ENCODE measurements at regions not wholly inside any gene's neighbourhood (a gene's known extent, or its start where the extent isn't known, plus 50 kb on each side); places are given as distances from the start of the nearest gene placed in this dataset.

DNA sequence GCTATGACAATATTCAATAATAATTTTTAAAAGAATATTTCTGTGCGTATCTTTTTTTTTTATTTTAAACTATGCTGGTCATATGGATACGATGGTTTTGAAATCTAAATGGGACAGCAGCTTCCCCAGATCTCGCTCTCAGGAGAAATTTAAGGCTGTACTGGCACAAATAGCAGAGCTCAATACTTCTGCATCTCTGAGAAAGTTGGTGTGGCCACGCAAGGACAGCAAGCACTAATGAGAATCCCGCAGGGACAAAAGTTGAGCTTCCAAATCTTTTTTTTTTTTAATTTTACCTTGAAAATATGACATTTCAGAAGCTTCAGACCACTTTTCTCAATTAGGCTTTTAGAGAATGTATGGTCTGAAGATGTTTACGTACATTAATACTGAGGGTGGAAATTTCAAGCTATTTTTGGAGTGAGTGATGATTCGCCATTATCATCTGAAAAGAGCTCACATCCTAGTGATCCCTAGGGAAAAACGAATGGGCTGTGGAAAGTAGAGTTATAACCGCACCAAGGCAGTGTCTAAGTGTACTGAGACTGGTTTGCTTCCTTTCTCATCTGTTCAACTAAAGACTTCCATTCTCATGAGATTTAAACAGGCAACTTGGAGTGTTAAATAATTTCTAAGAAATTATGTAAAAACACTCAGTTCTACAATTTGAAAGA lies 840.0 kb downstream of the C6orf118 start:
- Histone ChIP-seq H3K9me2 (ENCODE audit: insufficient read depth) (no peaks in the 10 kb centered on the region), H3K79me2 (ENCODE audit: insufficient read depth) (no peaks in the 10 kb centered on the region), H3F3A (ENCODE audit: insufficient read depth) (no peaks in the 10 kb centered on the region), H3K9me3 (ENCODE audit: low read depth) (no peaks in the 10 kb centered on the region), H4K20me1 (ENCODE audit: insufficient read depth) (no peaks in the 10 kb centered on the region), H3K4me3 (no peak overlapping the region), H3K4me1 (ENCODE audit: insufficient read depth) (no peaks in the 10 kb centered on the region), H2AFZ (no peak overlapping the region), H3K36me3 (ENCODE audit: low read depth) (no peaks in the 10 kb centered on the region), H3K4me2 (ENCODE audit: unreplicated experiment) (no peak overlapping the region), H3K27me3 (replicated peaks; ENCODE audit: insufficient read depth) (no peaks in the 10 kb centered on the region), H3K9ac (no peak overlapping the region), H3K27ac (no peak overlapping the region)
- DNase-seq = no peak
- in situ Hi-C loops (cut with MboI) = no loop called here
- TF ChIP-seq EZH2phosphoT487 (IDR thresholded peaks at IDR 0.05; ENCODE audit: insufficient read depth, low read depth) (no peak), EZH2 (IDR thresholded peaks at IDR 0.05; ENCODE audit: insufficient read depth, poor library complexity, severe bottlenecking) (no peak)
- 25% methylated on average over 9 of the region's 9 CpGs for WGBS, 2 experiments (ENCODE audit: low coverage in 1 of 2, low lambda C conversion rate in 2 of 2, missing lambda C conversion rate in 2 of 2)

DNA sequence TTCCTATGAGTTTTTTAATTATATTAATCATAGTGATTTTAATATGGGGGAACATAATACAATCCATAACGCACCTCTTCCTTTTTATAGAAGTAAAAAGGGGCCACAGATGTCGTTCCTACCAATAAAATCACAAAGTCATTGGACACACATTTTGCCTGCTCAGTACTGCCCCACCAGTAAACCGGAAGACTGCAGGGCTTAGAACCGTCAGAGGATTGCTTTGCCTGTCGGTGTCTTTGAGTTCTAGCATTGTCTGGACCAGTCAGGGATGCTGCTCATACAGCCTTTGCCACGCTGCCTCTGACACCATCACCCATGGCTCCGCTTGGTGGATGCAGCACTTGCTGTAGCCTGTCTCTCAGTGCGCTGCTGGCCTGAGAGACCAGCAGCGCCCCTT lies 853.6 kb downstream of the C6orf118 start:
- H3K36me3 ChIP-seq (ENCODE audit: low read depth) = no peaks in the 10 kb centered on the region
- no peaks in the 10 kb centered on the region for H3K9me3 ChIP-seq (ENCODE audit: low read depth)
- H3K27ac ChIP-seq = no peak overlapping the region
- 43 to 46% methylated on average over 9 of the region's 9 CpGs for WGBS, 2 experiments (ENCODE audit: low coverage in 1 of 2, low lambda C conversion rate in 2 of 2, missing lambda C conversion rate in 2 of 2)
- H4K20me1 ChIP-seq (ENCODE audit: insufficient read depth) = no peaks in the 10 kb centered on the region
- no peak overlapping the region for H3K9ac ChIP-seq
- H3F3A ChIP-seq (ENCODE audit: insufficient read depth) = no peaks in the 10 kb centered on the region
- TF ChIP-seq EZH2 (IDR thresholded peaks at IDR 0.05; ENCODE audit: insufficient read depth, poor library complexity, severe bottlenecking) (no peak), EZH2phosphoT487 (IDR thresholded peaks at IDR 0.05; ENCODE audit: insufficient read depth, low read depth) (no peak)
- H3K4me1 ChIP-seq (ENCODE audit: insufficient read depth) = no peaks in the 10 kb centered on the region
- no peak overlapping the region for H3K4me3 ChIP-seq
- H3K4me2 ChIP-seq (ENCODE audit: unreplicated experiment) = no peak overlapping the region
- H2AFZ ChIP-seq = no peak overlapping the region
- in situ Hi-C loops (cut with MboI) = no loop called here
- H3K9me2 ChIP-seq (ENCODE audit: insufficient read depth) = no peaks in the 10 kb centered on the region
- no peak for DNase-seq
- no peaks in the 10 kb centered on the region for H3K27me3 ChIP-seq (replicated peaks; ENCODE audit: insufficient read depth)
- no peaks in the 10 kb centered on the region for H3K79me2 ChIP-seq (ENCODE audit: insufficient read depth)

DNA sequence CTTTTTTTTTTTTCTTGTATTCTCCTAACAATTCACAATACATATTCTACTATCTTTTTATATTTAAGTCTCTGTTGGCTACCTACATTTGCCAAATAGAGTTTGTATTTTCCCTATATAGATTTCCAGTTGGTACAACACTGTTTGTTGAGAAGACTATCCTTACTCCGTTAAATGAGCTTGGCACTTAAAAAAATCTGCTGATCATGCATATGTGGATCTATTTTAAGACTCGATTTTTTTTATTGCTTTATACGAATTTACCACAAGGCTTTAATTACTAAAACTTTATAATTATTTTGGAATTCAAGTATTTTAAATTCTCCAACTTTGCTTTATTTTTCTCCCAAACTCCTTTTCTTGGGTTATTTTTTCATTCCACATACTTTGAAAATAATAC lies 855.6 kb downstream of the C6orf118 start:
- TF ChIP-seq EZH2 (IDR thresholded peaks at IDR 0.05; ENCODE audit: insufficient read depth, poor library complexity, severe bottlenecking) (no peak), EZH2phosphoT487 (IDR thresholded peaks at IDR 0.05; ENCODE audit: insufficient read depth, low read depth) (no peak)
- in situ Hi-C loops (cut with MboI) = no loop called here
- WGBS, 2 experiments (ENCODE audit: low coverage in 1 of 2, low lambda C conversion rate in 2 of 2, missing lambda C conversion rate in 2 of 2) = 12 to 16% methylated on average over 3 of the region's 3 CpGs
- H3K9ac ChIP-seq = no peak overlapping the region
- DNase-seq = no peak
- H3K9me3 ChIP-seq (ENCODE audit: low read depth) = no peaks in the 10 kb centered on the region
- no peaks in the 10 kb centered on the region for H3K36me3 ChIP-seq (ENCODE audit: low read depth)
- H3K4me2 ChIP-seq (ENCODE audit: unreplicated experiment) = no peak overlapping the region
- H3K4me1 ChIP-seq (ENCODE audit: insufficient read depth) = no peaks in the 10 kb centered on the region
- H3F3A ChIP-seq (ENCODE audit: insufficient read depth) = no peaks in the 10 kb centered on the region
- H3K79me2 ChIP-seq (ENCODE audit: insufficient read depth) = no peaks in the 10 kb centered on the region
- no peak overlapping the region for H3K27ac ChIP-seq
- no peaks in the 10 kb centered on the region for H4K20me1 ChIP-seq (ENCODE audit: insufficient read depth)
- H3K9me2 ChIP-seq (ENCODE audit: insufficient read depth) = no peaks in the 10 kb centered on the region
- no peak overlapping the region for H2AFZ ChIP-seq
- H3K27me3 ChIP-seq (replicated peaks; ENCODE audit: insufficient read depth) = no peaks in the 10 kb centered on the region
- H3K4me3 ChIP-seq = no peak overlapping the region

DNA sequence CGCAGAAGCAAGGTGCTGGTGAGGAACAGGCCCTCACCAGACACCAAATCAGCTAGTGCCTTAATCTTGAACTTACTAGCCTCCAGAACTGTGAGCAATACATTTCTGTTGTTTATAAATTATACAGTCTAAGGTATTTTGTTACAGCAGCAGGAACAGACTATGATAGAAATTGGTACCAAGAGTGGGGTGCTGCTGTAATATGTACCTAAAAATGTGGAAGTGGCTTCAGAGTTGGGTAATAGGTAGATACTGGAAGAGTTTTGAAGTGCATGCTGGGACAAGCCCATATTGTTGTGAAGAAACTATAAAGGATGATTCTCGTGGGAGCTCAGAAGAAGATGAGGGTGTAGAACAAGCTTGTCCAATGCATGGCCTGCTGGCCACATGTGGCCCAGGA lies 866.8 kb downstream of the C6orf118 start:
- H3K79me2 ChIP-seq (ENCODE audit: insufficient read depth) = no peaks in the 10 kb centered on the region
- H4K20me1 ChIP-seq (ENCODE audit: insufficient read depth) = no peaks in the 10 kb centered on the region
- H3K9ac ChIP-seq = no peak overlapping the region
- no peaks in the 10 kb centered on the region for H3K9me3 ChIP-seq (ENCODE audit: low read depth)
- H3F3A ChIP-seq (ENCODE audit: insufficient read depth) = no peaks in the 10 kb centered on the region
- H3K27ac ChIP-seq = no peak overlapping the region
- WGBS, 2 experiments (ENCODE audit: low coverage in 1 of 2, low lambda C conversion rate in 2 of 2, missing lambda C conversion rate in 2 of 2) = 13 to 21% methylated on average over 2 of the region's 2 CpGs
- no peak for DNase-seq
- in situ Hi-C loops (cut with MboI) = no loop called here
- H2AFZ ChIP-seq = no peak overlapping the region
- no peaks in the 10 kb centered on the region for H3K4me1 ChIP-seq (ENCODE audit: insufficient read depth)
- TF ChIP-seq EZH2 (IDR thresholded peaks at IDR 0.05; ENCODE audit: insufficient read depth, poor library complexity, severe bottlenecking) (no peak), EZH2phosphoT487 (IDR thresholded peaks at IDR 0.05; ENCODE audit: insufficient read depth, low read depth) (no peak)
- H3K36me3 ChIP-seq (ENCODE audit: low read depth) = no peaks in the 10 kb centered on the region
- H3K4me3 ChIP-seq = no peak overlapping the region
- no peaks in the 10 kb centered on the region for H3K9me2 ChIP-seq (ENCODE audit: insufficient read depth)
- H3K4me2 ChIP-seq (ENCODE audit: unreplicated experiment) = no peak overlapping the region
- no peaks in the 10 kb centered on the region for H3K27me3 ChIP-seq (replicated peaks; ENCODE audit: insufficient read depth)

DNA sequence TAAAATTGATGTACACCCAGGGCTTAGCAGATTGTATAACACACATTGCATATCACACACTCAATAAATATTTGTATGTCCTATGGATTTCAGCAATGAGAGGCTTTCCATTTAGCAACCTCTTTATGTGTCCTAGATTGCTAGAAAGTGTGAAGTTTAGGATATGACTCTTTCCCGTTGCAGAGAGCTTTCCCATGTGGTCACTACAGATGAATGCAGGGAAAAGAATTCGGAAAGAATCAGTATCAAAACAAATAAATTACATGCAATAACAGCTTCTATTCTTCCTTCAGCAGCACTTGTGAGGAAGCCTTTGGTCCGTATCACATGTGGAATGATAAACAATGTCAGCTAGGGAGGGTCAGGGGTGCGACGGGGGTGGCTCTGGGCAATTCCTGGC lies 870.1 kb downstream of the C6orf118 start:
- in situ Hi-C loops (cut with MboI) = no loop called here
- Histone ChIP-seq H3K9me2 (ENCODE audit: insufficient read depth) (no peaks in the 10 kb centered on the region), H3K4me1 (ENCODE audit: insufficient read depth) (no peaks in the 10 kb centered on the region), H3K9ac (no peak overlapping the region), H2AFZ (no peak overlapping the region), H4K20me1 (ENCODE audit: insufficient read depth) (no peaks in the 10 kb centered on the region), H3K27ac (no peak overlapping the region), H3F3A (ENCODE audit: insufficient read depth) (no peaks in the 10 kb centered on the region), H3K9me3 (ENCODE audit: low read depth) (no peaks in the 10 kb centered on the region), H3K36me3 (ENCODE audit: low read depth) (no peaks in the 10 kb centered on the region), H3K79me2 (ENCODE audit: insufficient read depth) (no peaks in the 10 kb centered on the region), H3K4me3 (no peak overlapping the region), H3K27me3 (replicated peaks; ENCODE audit: insufficient read depth) (no peaks in the 10 kb centered on the region), H3K4me2 (ENCODE audit: unreplicated experiment) (no peak overlapping the region)
- no peak for TF ChIP-seq EZH2 (IDR thresholded peaks at IDR 0.05; ENCODE audit: insufficient read depth, poor library complexity, severe bottlenecking)
- TF ChIP-seq EZH2phosphoT487 (IDR thresholded peaks at IDR 0.05; ENCODE audit: insufficient read depth, low read depth) = no peak
- no peak for DNase-seq
- WGBS, 2 experiments (ENCODE audit: low coverage in 1 of 2, low lambda C conversion rate in 2 of 2, missing lambda C conversion rate in 2 of 2) = 19 to 31% methylated on average over 5 of the region's 5 CpGs
